ENCODE measurements at regions not wholly inside any gene's neighbourhood (a gene's known extent, or its start where the extent isn't known, plus 50 kb on each side); places are given as distances from the start of the nearest gene placed in this dataset.

DNA sequence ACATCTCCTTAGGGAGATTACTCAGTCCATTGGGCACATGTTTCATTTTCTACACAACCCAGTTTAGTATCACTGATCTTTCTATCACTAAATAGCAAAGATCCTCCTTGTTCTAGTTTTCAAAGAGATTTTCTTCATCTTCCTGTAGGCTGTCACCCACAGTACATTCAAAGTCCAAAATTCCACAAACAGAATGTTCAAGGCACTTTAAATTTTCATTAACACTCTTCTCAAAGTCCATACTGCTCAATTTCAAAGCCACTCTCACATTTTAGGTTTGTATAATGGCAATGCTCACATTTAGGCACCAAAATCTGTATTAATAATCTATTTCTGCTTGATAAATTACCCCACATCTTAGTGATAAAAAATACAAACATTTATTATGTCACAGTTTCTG lies 152.8 kb downstream of the FSIP2 start:
- DNase-seq (ENCODE audit: low spot score): no peak

DNA sequence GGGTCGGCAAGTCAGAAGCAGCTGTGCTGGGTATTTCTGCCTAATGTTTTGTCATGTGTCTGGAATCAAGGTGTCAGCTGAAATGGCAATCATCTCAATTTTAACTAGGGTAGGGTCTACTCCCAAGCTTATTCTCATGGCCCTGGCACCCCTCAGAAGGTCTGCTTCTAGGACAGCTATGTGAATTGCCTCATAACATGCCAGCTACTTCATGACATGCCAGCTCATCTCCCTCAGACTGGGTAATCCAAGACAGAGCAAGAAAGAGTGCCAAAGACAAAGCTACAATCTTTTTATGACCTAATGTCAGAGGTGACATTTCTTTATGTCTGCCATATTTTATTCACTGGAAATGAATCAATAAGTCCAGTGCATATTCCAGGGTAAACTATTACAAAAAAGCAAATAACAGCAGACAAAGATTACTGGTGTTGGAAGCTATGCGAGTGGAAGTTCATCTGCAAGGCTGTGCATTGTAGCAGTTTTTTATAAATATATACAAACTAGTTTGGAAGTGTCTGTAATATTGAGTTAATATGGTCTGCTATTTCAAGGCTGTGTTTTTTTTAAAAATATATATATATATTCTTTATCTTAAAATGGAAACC lies 153.3 kb downstream of the FSIP2 start:
- DNase-seq (ENCODE audit: low spot score): no peak

DNA sequence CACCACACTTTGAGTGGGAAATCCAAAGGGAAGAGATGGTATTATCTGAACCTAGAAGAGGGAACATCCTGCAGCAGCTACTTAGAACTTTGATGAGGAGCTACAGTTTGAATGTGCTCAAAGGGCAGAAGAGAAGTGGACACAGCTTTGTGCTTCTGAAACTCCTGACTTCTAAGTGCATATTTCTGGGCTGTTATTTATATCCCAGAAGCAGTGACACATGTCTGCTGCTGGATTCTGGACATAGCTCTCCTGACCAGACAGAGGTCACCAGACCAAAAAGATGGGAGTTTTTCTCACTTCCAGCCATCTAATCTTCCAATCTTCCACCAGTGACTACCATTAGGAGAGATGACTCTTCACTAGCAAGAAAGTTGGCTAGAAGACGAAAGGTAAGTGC lies 153.9 kb downstream of the FSIP2 start:
- no peak for DNase-seq (ENCODE audit: low spot score)

DNA sequence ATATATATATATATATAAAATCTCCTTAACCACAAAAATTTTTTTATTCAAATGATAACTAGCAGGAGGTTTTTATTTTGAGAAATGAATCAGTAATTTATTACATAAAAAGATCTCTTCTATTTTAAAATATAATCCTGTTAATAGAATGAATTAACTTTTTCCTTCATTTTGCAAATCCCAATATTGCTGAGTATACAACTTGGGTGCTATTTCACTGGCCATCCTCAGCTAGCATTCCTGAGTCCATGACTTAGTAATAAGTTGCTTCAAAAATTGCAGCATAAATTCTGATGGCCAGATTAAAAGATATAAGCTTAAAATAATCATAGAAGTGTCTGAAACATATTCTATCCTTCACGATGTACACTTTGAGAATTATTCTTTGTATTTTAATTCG lies 155.6 kb downstream of the FSIP2 start:
- DNase-seq (ENCODE audit: low spot score): no peak

DNA sequence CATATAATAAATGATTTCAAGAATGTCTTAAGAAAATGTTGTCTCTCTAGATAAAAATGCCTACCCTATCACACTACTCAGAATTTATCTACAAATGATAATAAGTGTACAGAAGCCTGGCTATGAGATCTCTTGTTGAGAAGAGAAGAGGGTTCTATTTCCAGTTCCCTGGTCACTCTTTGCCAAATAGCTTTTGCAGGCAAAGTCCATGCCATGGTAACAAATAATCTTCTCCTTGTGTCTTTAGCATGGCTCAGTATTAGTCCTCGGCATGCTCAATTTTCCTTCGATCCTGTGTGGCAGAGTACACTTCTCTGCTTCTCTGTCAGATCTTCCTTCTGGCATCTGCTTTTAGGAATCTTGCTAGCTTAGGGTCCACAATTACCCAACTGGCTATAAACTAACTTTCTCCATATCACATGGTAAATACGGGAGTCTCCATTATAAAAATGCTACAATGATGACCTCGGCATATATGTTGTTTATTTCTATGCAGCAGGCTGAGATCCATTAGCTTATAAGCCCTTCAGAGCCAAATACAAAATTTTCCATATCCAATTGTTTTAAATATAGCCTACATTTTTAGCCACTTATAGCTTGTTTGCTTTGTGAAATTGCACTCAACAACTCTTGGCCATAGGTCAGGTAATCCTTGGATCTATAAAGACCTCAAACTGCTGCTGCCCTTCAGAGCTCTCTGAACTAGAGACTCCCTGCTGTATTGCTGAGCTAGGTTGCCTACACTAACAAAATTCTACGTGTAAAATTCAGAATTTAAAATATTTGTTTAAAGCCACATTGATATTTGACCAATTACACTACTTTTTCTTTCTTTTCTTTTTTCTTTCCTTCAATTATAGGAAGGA lies 157.5 kb downstream of the FSIP2 start:
- DNase-seq (ENCODE audit: low spot score): no peak

DNA sequence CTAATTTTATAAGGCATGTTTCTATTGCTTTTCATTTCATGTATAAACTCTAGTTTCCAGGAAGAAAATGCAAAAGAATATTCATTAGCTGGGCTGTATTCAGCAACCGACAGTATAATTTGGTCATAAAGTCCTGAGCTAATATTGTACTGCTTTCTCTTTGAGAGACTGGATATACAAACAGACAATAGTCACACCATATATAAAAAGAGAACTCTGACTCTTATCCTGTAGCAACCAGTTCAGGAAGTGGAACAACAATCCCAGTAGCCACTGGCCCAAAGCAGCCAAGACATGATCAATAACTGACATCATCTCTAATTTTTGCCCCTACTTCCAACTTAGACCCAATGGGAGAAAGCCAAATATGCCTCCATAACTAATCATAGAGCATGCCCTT lies 160.8 kb downstream of the FSIP2 start:
- DNase-seq (ENCODE audit: low spot score): no peak

DNA sequence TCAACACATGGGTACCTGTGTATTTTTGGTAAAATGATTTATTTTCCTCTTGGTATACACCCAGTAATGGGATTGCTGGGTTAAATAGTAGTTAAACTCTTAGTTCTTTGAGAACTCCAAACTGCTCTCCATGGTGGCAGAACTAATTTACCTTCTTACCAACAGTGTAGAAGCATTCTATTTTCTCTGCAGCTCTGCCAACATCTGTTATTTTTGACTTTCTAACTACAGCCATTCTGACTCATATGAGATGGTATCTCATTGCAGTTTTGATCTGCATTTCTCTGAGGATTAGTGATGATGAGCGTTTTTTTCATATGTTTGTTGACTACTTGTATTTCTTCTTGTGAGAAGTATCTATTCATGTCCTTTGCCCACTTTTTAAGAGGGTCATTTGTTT lies 180.6 kb downstream of the FSIP2 start:
- DNase-seq (ENCODE audit: low spot score): no peak

DNA sequence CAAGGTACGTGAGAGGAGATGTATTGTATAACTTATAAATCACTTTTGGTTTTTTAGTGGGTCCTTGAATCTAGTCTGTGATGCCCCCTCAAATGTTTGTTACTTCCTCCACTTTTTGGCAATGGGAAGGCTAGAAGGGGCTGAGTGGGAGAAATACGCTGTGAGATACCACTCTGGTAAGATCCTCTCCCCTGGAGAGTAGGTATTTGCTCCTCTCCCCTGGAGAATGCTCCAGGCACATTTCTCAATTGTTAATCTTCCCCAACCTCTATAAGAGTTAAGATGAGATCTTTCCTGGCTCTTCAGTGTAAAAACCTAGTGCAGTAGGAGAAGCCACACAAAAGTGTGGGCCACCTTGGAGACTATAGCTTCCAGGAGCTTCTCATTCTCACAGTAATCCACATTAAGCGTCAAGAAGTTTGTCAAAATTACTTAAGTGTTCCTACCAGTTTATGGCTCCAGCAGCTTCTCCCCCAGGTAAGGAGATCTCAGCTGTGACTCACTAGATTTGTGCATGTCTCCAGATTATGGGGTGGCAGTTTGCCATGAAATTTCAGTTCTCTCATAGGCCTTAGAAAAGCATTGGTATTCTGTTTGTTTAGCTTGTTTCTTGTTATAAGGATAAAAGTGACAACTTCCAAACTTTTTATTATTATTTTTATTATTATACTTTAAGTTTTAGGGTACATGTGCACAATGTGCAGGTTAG lies 182.6 kb downstream of the FSIP2 start:
- DNase-seq (ENCODE audit: low spot score): no peak

DNA sequence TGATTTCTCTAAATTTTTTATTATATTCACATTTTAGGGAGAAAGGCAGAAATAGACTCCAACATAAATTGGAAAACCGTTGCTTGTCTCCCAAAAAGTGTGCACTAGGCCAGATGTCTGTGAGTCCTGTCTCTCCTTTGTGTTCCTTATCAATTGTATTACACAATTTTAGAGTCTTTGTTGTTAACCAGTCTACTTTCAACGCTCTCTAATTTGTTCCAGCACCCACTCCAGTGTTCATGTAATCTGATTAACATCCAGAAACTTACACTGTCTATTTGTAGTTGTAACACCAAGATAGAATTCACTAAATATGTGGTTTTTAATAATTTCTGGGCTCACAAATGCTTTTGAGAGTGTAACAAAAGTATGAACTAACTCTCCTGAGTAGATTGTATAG lies 195.6 kb downstream of the FSIP2 start:
- DNase-seq (ENCODE audit: low spot score): no peak

DNA sequence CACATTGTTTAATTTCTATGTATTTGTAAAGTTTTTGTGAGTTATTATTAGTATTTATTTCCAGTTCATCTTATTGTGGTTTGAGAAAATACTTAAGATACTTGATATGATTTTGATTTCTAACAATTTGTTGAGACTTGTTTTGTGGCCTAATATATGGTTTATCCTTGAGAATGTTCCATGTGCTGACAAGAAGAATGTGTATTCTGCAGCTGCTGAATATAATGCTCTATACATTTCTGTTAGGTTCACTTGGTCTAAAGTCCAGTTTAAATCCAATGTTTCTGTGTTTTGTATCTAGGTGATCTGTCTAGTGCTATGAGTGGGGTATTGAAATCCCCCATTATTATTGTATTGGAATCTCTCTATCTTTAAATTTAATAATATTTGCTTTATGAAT lies 201.3 kb downstream of the FSIP2 start:
- no peak for DNase-seq (ENCODE audit: low spot score)

DNA sequence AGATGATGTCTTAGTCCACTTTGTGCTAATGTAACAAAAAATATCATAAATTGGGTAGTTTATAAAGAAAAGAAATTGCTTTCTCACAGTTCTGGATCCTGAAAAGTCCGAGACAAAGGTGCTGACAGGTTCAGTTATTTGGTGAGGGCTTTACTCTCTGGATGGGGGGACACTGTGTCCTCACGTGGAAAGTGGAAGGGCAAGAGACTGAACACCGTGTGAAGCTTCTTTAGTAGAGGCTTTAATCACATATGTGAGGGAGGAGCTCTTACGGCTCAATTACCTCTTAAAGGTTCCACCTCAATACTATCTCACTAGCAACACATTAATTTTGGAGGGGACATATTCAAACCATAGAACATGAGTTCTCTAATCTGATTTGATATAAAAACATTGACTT lies 204.3 kb downstream of the FSIP2 start:
- no peak for DNase-seq (ENCODE audit: low spot score)

DNA sequence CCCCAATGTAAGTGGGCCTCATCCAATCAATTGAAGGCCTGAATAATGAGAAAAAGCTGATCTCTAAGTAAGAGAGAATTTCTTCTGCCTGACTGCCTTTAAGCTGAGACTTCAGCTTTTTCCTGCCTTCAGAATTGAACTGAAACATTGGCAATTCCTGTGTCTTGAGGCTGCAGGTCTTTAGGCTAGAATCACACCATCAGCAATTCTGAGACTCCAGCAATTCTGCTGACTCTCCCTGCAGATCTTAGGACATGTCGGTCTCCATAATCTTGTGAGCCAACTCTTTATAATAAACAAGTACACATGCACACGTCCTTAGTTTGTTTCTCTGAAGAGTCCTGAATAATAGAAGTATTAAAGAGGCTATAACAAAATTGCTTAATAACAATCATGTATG lies 209.1 kb downstream of the FSIP2 start:
- DNase-seq (ENCODE audit: low spot score): no peak

DNA sequence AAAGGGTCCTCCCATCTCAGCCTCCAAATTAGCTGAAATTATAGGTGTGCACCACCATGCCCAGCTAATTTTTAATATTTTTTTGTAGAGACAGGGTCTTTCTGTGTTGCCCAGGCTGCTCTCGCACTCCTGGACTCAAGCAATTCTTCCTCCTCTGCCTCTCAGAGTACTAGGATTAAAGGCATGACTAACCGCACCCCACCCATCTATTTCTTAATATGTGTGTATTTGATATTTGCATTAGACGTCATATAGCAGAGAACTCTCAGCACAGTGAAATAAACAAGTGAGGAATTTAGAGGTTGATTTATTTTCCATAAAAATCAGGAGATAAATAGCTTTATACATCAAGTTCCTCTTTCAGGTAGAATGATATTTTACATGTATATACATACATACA lies 213.5 kb downstream of the FSIP2 start:
- DNase-seq (ENCODE audit: low spot score): no peak

DNA sequence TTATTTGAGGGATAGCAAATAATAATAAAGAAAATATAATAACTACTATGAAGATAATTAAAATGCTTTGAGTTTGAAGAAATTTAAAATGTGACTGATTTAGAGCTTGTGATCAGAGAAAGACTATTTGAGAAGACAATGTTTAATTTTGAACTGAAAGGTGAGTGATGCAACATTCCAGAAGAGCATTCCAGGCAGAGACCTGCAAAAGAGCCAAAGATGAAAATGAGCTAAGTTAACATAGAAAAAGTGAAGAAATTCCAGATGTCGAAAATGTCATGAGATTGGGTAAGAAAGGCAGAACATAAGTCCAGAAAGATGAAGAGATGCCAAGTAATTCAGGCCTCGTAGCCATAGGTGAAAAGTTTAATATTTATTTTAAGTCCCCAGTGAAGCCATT lies 215.8 kb downstream of the FSIP2 start:
- DNase-seq (ENCODE audit: low spot score): no peak

DNA sequence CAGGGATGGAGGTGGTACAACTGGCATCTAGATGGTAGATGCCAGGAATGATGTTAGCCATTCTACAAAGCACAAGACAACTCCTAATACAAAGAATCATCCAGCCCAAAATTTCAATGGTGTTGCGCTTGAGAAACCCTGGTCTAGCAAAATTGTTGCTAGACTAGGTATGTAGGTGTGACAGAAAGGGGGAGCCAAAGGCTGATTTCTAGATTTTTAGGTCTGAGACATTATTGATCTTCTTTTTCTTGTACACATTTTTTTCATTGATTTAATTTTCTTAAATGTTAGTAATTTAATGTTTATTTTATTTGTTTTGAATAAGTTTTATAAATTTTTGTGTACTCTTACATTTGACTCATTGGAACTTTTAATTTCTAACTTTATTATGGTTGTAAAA lies 216.4 kb downstream of the FSIP2 start:
- DNase-seq (ENCODE audit: low spot score): no peak

DNA sequence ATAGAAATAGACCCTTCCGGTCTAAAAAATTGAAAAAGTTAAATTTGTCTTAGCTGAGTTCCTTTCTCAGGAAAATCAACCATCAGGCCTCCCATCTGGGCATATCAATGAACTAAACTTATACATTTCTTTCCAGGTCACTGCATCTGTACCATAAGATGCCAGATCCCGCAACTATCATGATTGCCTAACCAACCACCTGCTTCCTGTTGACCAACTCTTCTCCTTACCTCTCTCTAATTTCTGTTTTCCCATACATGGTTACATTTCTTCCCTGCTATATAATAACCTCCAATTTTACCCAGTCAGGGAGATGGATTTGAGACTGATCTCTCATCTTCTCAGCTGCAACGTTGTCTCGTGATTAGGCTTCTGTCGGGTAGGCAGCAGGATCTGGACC lies 228.7 kb downstream of the FSIP2 start:
- no peak for DNase-seq (ENCODE audit: low spot score)

DNA sequence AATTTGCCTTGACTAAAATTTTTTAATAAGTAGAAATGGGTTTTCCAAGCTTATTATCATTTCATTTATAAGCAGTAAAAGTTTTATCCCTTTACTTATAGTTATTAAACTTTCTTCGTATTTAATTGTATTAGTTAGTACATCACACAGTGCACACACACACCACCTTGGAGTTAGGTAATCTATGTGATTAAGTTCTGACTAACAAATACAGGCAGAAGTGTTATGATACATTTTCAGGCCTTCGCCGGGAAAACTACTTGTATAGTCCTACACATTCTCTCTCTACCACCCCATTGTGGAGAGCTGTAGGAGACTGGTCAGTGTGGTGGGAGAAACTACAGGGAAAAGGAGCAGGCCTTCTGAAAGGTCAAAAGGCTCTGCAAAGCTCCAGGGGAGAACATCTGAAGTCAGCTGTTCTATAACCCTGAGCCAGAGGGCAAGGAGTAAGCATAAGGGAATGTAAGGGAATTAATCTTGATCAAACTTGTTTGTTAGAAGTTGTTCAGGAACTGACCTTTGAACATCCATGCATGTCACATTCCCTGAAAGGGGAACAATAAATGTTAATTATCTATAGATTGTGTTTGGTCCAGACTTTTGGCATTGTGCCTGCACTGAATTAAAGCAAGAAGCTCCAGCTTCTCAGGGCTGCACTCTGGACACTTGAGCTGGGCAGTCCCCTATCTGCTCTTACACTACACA lies 231.7 kb downstream of the FSIP2 start:
- DNase-seq (ENCODE audit: low spot score): no peak

DNA sequence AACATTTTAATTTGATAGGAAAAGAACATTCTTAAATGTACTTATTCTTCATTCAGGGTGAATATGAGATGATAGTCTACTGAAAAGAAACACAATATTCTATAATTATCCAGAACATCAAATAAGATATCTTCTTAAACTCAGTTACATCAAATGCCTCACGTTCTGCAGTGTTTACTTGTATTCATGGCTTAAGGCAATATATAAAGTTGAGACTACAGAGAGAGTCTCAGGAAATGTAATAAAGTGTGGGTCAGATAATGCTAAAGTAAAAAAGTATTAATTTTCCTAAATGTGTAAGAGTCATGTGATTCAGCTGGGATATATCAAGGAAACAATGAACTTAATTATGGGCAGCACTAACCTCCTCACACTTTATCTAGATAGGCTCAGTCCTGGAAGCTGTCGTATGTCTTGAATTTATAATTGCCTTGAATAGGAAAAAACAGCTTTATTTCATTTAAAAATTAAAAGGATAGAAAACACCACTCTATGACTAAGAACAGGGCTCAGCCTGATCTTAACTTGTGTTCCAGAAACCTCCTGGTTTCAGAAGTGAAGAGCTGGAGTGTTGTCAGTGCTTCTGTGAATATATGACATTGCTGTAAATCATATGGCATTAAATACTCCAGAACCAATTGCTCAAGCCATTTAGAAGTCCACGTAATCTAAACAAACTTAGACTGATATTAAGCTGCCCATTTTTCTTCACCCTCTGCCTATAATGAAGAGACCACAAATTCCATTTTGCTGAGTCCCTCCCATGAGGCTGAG lies 240.2 kb downstream of the FSIP2 start:
- DNase-seq (ENCODE audit: low spot score): no peak

DNA sequence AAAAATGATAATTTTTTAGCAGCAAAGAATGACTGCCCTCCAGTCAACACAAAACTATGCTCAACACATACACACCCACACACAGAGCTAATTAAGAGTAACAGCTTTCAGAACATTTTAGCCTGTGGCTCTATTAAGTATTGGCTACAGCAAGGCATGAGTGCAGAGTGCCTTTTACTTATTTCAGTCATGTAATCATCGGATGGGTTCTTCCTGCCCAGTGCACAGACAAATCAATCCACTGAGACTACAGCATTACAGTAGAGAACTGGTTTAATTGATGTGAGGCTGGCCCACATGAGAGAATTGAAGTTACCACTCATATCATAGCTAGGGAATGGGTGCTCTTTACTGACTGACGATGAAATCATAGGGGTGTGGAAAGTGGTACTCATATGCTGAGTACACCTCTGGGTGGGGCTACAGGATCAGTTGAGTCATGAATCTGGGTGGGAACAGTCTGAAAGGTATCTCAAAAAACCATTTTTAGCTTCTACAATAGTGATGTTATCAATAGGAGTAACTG lies 241.0 kb downstream of the FSIP2 start:
- no peak for DNase-seq (ENCODE audit: low spot score)

DNA sequence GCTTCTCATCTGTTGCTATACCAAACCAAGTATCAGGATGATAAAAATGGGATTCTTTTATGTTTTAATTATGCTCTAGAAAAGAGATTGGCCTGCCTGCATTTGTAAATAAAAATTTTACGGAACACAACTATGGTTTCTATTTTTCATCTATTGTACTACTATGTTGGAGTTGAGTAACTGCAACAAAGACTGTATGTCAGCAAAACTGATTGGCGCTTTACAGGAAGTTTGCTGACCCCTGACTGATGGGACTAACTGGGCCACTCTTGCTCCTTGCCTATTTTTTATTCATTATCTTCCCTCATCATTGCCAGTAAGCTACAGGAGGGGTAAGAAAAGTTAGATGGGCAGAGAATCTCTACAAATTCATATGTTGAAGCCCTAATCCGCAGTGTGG lies 242.3 kb downstream of the FSIP2 start:
- no peak for DNase-seq (ENCODE audit: low spot score)

DNA sequence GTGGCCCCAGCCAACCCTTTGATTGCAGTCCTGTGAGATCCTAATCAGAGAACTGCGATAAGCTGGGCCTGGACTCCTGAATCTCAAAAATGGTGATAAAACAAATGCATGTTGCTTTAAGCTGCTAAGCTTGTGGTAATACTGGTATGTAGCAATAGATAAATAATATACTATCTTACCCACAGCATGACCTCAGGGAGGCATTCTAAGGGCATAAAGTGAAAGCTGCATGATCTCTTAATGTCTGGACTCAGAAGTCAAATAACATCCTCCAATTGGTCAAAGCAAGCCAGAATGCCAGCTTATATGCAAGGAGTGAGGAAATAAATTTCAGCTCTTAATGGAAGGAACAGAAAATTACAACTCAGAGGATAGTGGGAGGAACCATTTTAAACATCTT lies 246.1 kb downstream of the FSIP2 start:
- no peak for DNase-seq (ENCODE audit: low spot score)
